Vagina (tissue), 2 donors: ENCODE measurements at regions not wholly inside any gene's neighbourhood (a gene's known extent, or its start where the extent isn't known, plus 50 kb on each side); places are given as distances from the start of the nearest gene placed in this dataset.
"Not testable (repeated sequence)": the region's sequence is repeated elsewhere in the genome, so short reads cannot be mapped to it uniquely, and the experiment has no call there.

Source experiments
- DNase-seq, 2 donors: peaks; one replicate each; pipeline ENCODE4 v3.0.0-alpha.2; 2017; ENCODE audit errors: extremely low spot score in 2 of 2
- H3K27ac ChIP-seq: fragments of 200-600 bp; sonication (generic); one replicate; pipeline ENCODE4 v1.5.1; 2019
- H3K27me3 ChIP-seq: fragments of 200-600 bp; sonication (generic); one replicate; pipeline ENCODE4 v1.5.1; 2019
- H3K36me3 ChIP-seq, 2 donors: fragments of 200-600 bp; sonication (generic); one replicate each; pipeline ENCODE4 v1.5.1; 2017 to 2019
- H3K4me1 ChIP-seq: fragments of 200-600 bp; sonication (generic); one replicate; pipeline ENCODE4 v1.5.1; 2019
- H3K4me3 ChIP-seq, 2 donors: fragments of 200-600 bp; sonication (generic); 1 replicate in 1 of 2; 2 replicates in 1 of 2; pipeline ENCODE4 v1.5.1; 2016 to 2019
- H3K9me3 ChIP-seq: fragments of 200-600 bp; sonication (generic); one replicate; pipeline ENCODE4 v1.5.1; 2019
- CTCF ChIP-seq, 3 experiments: fragments of 450-650 bp in 2 of 3; fragments of 200-600 bp in 1 of 3; sonication (generic) in 1 of 3; IDR thresholded peaks; one replicate each; pipeline ENCODE4 v1.5.1; 2017 to 2019; ENCODE audit warnings: antibody characterized with exemption in 3 of 3, mild to moderate bottlenecking in 2 of 3, moderate library complexity in 2 of 3
- POLR2A ChIP-seq, 2 donors: fragments of 450-650 bp; IDR thresholded peaks; one replicate each; pipeline ENCODE4 v1.6.1; 2017; ENCODE audit warnings: antibody characterized with exemption in 2 of 2, mild to moderate bottlenecking in 2 of 2, moderate library complexity in 2 of 2
- POLR2AphosphoS5 ChIP-seq, 2 donors: sonication (generic); formaldehyde crosslinking; IDR thresholded peaks; one replicate each; pipeline ENCODE4 v1.9.0; 2017; ENCODE audit warnings: antibody characterized with exemption in 2 of 2, mild to moderate bottlenecking in 2 of 2, low read depth in 1 of 2; ENCODE audit not compliant: insufficient read depth in 1 of 2
- intact Hi-C: fragments of 100-400 bp; cut with DNase I; formaldehyde crosslinking; loops from one replicate; pipeline ENCODE4 v1.15.1; 2023

GRCh38 chr9:24051587-24051986 lies 225.5 kb upstream of the ELAVL2 start:
- TF ChIP-seq POLR2A (IDR thresholded peaks at IDR 0.05): no peak
- no peak for TF ChIP-seq CTCF (IDR thresholded peaks at IDR 0.05)
- no peak for TF ChIP-seq POLR2AphosphoS5 (IDR thresholded peaks at IDR 0.05; ENCODE audit: insufficient read depth in 1 of 2, low read depth in 1 of 2)
- no peaks in the 10 kb centered on the region for H3K9me3 ChIP-seq

DNA sequence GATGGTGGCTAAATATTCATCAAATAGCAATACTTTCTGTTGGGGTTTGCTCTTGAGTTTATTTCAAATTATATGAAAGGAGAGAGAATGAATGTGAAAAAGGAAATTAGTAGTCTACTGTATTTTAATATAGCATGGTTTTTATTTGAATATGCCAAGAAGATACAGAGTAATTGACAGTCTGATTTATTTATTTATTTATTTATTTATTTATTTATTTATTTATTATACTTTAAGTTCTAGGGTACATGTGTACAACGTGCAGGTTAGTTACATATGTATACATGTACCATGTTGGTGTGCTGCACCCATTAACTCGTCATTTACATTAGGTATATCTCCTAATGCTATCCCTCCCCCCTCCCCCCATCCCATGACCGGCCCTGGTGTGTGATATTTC lies 224.2 kb upstream of the ELAVL2 start:
- H3K4me3 ChIP-seq, H3K9me3 ChIP-seq, H3K27me3 ChIP-seq, H3K27ac ChIP-seq, H3K4me1 ChIP-seq, H3K36me3 ChIP-seq, DNase-seq, intact Hi-C loops: not testable (repeated sequence)

More at GRCh38 chr9:24051587-24051986, 225.5 kb upstream of the ELAVL2 start:
- Histone ChIP-seq H3K4me3 (no peak overlapping the region), H3K36me3 (no peaks in the 10 kb centered on the region), H3K4me1 (no peaks in the 10 kb centered on the region), H3K27ac (no peak overlapping the region), H3K27me3 (no peaks in the 10 kb centered on the region)
- DNase-seq: no peak
- intact Hi-C loops: no loop called here

DNA sequence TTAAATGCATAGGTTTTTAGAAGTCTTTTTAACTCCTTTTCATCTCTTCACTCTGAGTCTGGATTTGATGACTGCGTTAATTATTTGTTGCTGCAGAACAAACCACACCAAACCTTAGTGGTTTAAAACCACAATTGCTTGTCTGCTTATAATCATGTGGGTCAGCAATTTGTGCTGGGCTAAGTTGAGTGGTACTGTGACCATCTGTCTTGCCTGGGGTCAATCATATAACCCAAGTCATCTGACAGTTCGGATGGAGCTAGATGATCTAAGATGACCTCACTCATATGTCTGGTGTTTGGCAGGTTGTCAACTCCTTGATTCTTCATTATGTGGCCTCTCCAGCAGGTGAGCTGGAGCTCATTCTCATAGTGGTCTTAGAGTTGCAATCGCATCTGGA lies 219.1 kb upstream of the ELAVL2 start:
- DNase-seq: no peak
- TF ChIP-seq CTCF (IDR thresholded peaks at IDR 0.05) (no peak), POLR2A (IDR thresholded peaks at IDR 0.05) (no peak), POLR2AphosphoS5 (IDR thresholded peaks at IDR 0.05; ENCODE audit: insufficient read depth in 1 of 2, low read depth in 1 of 2) (no peak)
- Histone ChIP-seq H3K4me3 (no peak overlapping the region), H3K27me3 (no peaks in the 10 kb centered on the region), H3K27ac (no peak overlapping the region), H3K4me1 (no peaks in the 10 kb centered on the region), H3K9me3 (no peaks in the 10 kb centered on the region), H3K36me3 (no peaks in the 10 kb centered on the region)
- intact Hi-C loops: no loop called here

GRCh38 chr9:24044576-24044975 lies 218.5 kb upstream of the ELAVL2 start:
- H3K4me3 ChIP-seq: no peak overlapping the region
- intact Hi-C loops: no loop called here
- H3K9me3 ChIP-seq: no peaks in the 10 kb centered on the region
- H3K27ac ChIP-seq: no peak overlapping the region
- no peaks in the 10 kb centered on the region for H3K27me3 ChIP-seq
- no peaks in the 10 kb centered on the region for H3K36me3 ChIP-seq
- no peaks in the 10 kb centered on the region for H3K4me1 ChIP-seq
- no peak for TF ChIP-seq POLR2A (IDR thresholded peaks at IDR 0.05)
- TF ChIP-seq CTCF (IDR thresholded peaks at IDR 0.05): no peak
- TF ChIP-seq POLR2AphosphoS5 (IDR thresholded peaks at IDR 0.05; ENCODE audit: insufficient read depth in 1 of 2, low read depth in 1 of 2): no peak
- no peak for DNase-seq

DNA sequence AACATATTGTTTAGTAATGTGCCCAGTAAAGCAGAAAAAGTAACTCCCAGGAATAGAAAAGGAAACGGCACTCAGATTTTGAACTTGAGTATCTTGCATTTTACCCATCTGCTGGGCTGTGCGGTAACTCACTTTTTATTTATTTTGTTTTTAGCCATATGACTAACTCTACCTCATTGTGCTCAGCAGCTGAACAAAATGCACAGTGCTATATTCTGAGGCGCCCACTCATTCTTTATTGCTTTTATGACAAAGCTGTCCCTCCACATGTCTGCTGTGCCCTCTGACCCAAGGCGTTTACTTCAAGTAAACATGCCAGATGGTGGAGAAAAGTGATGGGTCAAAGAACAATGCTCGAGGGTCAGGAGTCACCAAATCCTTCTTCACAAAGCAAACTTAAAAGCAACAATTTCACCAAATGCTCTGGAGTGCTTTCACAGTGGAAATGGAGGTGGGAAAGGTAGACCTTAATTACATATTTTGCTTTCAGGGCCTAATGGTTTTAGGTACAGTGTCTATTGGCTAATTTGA lies 215.2 kb upstream of the ELAVL2 start:
- no peak overlapping the region for H3K27ac ChIP-seq
- no peak for DNase-seq
- H3K4me3 ChIP-seq: no peak overlapping the region
- H3K36me3 ChIP-seq: no peaks in the 10 kb centered on the region
- H3K4me1 ChIP-seq: no peaks in the 10 kb centered on the region
- H3K27me3 ChIP-seq: no peaks in the 10 kb centered on the region
- intact Hi-C loops: no loop called here
- no peaks in the 10 kb centered on the region for H3K9me3 ChIP-seq
- TF ChIP-seq POLR2AphosphoS5 (IDR thresholded peaks at IDR 0.05; ENCODE audit: insufficient read depth in 1 of 2, low read depth in 1 of 2): no peak
- TF ChIP-seq CTCF (IDR thresholded peaks at IDR 0.05): no peak
- TF ChIP-seq POLR2A (IDR thresholded peaks at IDR 0.05): no peak

DNA sequence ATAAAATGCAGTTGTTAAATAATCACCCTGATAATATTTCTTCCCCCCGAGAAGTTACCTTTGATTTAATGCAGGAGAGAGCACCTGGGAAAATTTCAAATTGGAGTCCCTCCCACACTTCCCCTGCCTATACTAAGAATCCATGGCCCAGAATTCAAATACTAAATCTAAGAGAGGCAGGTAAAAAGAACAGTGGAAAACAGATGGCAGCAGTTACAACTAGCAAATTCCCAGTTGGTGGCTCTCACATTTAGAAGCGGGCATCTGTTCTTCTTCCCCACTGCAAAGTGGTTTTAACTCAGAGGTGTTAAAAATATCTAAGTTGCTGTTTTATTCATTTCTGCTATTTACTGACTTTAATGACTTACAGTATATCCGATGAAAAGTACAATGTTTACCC lies 210.4 kb upstream of the ELAVL2 start:
- no peak for TF ChIP-seq CTCF (IDR thresholded peaks at IDR 0.05)
- no peak for TF ChIP-seq POLR2A (IDR thresholded peaks at IDR 0.05)
- TF ChIP-seq POLR2AphosphoS5 (IDR thresholded peaks at IDR 0.05; ENCODE audit: insufficient read depth in 1 of 2, low read depth in 1 of 2): no peak

More for the DNA sequence above, 210.4 kb upstream of the ELAVL2 start:
- H3K27me3 ChIP-seq: no peaks in the 10 kb centered on the region
- no peaks in the 10 kb centered on the region for H3K36me3 ChIP-seq
- no peak overlapping the region for H3K27ac ChIP-seq
- intact Hi-C loops: no loop called here
- no peak overlapping the region for H3K4me3 ChIP-seq
- DNase-seq: no peak
- H3K4me1 ChIP-seq: no peaks in the 10 kb centered on the region
- H3K9me3 ChIP-seq: no peaks in the 10 kb centered on the region
